ENCODE measurements at regions not wholly inside any gene's neighbourhood (a gene's known extent, or its start where the extent isn't known, plus 50 kb on each side); places are given as distances from the start of the nearest gene placed in this dataset.

- DNase-seq: no peak
Measured at GRCh38 chr21:19878133-19878532, 1120.1 kb upstream of the NCAM2 start.

- no peak for DNase-seq
Measured at GRCh38 chr21:19899645-19900044, 1098.6 kb upstream of the NCAM2 start.

- DNase-seq: no peak
Measured at GRCh38 chr21:19900149-19900548, 1098.1 kb upstream of the NCAM2 start.

GRCh38 chr21:19908390-19908789, 1089.8 kb upstream of the NCAM2 start:
- no peak for DNase-seq

- no peak for DNase-seq
Measured at GRCh38 chr21:19914028-19914427, 1084.2 kb upstream of the NCAM2 start.

- DNase-seq: no peak
Measured at GRCh38 chr21:19921211-19921610, 1077.0 kb upstream of the NCAM2 start.

GRCh38 chr21:19922122-19922521, 1076.1 kb upstream of the NCAM2 start:
- DNase-seq: no peak

- no peak for DNase-seq
Measured at GRCh38 chr21:19935467-19935866, 1062.7 kb upstream of the NCAM2 start.

- DNase-seq: no peak
Measured at GRCh38 chr21:19937619-19938018, 1060.6 kb upstream of the NCAM2 start.

- no peak for DNase-seq
Measured at GRCh38 chr21:19941626-19942025, 1056.6 kb upstream of the NCAM2 start.

- no peak for DNase-seq
Measured at GRCh38 chr21:19950347-19950746, 1047.9 kb upstream of the NCAM2 start.

- no peak for DNase-seq
Measured at GRCh38 chr21:19969156-19969555, 1029.1 kb upstream of the NCAM2 start.

GRCh38 chr21:19981938-19982337, 1016.3 kb upstream of the NCAM2 start:
- no peak for DNase-seq

- DNase-seq: no peak
Measured at GRCh38 chr21:19986396-19986795, 1011.8 kb upstream of the NCAM2 start.

- no peak for DNase-seq
Measured at GRCh38 chr21:19987671-19988070, 1010.5 kb upstream of the NCAM2 start.

- no peak for DNase-seq
Measured at GRCh38 chr21:19992540-19992939, 1005.7 kb upstream of the NCAM2 start.

GRCh38 chr21:19993268-19993667, 1004.9 kb upstream of the NCAM2 start:
- DNase-seq: no peak

GRCh38 chr21:19995253-19995652, 1003.0 kb upstream of the NCAM2 start:
- no peak for DNase-seq

GRCh38 chr21:19998453-19998852, 999.8 kb upstream of the NCAM2 start:
- no peak for DNase-seq

GRCh38 chr21:19999369-20000272, 998.6 kb upstream of the NCAM2 start:
- DNase-seq: no peak

GRCh38 chr21:20004367-20004766, 993.8 kb upstream of the NCAM2 start:
- DNase-seq: no peak

- no peak for DNase-seq
Measured at GRCh38 chr21:20010691-20011200, 987.5 kb upstream of the NCAM2 start.

- no peak for DNase-seq
Measured at GRCh38 chr21:20013851-20014250, 984.4 kb upstream of the NCAM2 start.

GRCh38 chr21:20016435-20017005, 981.7 kb upstream of the NCAM2 start:
- no peak for DNase-seq
